IPS DF 19.7 (cell line): ENCODE measurements at regions not wholly inside any gene's neighbourhood (a gene's known extent, or its start where the extent isn't known, plus 50 kb on each side); places are given as distances from the start of the nearest gene placed in this dataset.
"Not testable (repeated sequence)": the region's sequence is repeated elsewhere in the genome, so short reads cannot be mapped to it uniquely, and the experiment has no call there.

Experiments
- DNase-seq: peaks from one replicate; pipeline ENCODE4 v3.0.0-alpha.2; 2013; ENCODE audit warnings: low read depth, low spot score

GRCh38 chr4:66840178-66840577 is 705.1 kb downstream of the CENPC start:
- DNase-seq = no peak

GRCh38 chr4:66837279-66837922 is 707.9 kb downstream of the CENPC start:
- no peak for DNase-seq

DNA sequence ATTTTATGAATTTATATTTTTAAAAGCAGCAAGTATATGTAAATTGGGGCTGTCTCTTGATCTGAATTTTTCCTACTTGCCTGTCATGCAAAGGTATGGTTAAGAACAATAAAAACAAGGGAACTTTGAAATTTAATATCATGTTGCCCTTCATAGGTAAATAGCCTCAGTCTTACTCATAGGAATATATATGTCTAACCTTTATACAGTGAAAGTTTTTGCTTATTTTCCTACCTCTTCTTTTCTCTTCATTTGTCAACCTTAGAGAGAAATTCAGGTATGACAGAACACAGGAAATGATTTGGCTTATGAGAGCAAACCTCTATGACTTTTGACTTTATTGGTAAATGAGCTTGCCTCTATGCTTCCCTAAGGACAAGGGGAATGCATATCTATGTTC is 716.0 kb downstream of the CENPC start:
- DNase-seq = no peak

GRCh38 chr4:66820681-66821080 is 724.6 kb downstream of the CENPC start:
- no peak for DNase-seq

DNA sequence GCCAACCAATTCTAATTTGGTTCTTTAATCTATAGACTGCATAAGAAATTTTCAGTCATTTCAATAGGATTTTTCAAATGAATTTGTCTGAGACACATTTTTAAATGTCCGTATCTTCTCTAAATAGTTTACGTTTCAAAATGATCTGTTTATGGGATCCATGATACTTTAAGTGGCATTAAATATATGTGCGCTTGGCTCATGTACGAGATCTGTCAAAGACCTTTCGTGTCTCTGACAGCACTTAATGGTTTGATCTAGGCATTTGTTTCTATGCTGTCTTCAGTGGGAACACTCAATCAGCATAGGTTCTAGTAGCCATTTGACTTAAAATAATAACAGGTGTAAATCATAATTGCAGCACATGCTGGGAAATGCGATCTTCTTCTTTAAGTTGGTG is 731.0 kb downstream of the CENPC start:
- no peak for DNase-seq

- DNase-seq = no peak
Observed at GRCh38 chr4:66805582-66805981, 739.7 kb downstream of the CENPC start.

GRCh38 chr4:66804979-66805378 is 740.3 kb downstream of the CENPC start:
- DNase-seq = no peak

- DNase-seq = no peak
Observed at GRCh38 chr4:66797608-66798007, 747.7 kb downstream of the CENPC start.

- no peak for DNase-seq
Observed at GRCh38 chr4:66795724-66796123, 749.6 kb downstream of the CENPC start.

GRCh38 chr4:66794390-66795034 is 750.8 kb downstream of the CENPC start:
- no peak for DNase-seq

DNA sequence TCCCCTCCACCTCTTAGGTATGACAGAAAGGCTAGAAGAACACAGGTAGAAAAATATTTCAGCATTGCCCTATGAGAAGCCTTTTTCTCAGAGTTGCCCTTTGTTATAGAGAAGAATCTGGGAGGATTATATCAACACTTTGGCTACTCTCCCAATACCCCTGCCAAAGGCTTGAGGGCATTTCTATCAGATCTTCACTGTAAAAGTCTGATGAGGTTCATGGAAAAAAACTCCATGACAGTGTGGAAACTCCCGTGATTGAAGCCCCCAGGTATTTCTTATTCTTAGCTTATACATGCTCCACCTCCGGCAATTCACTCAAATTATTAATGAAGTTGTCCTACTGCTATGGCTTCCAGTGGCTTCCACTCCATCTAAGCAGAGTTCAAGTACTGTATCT is 753.6 kb downstream of the CENPC start:
- DNase-seq = no peak

DNA sequence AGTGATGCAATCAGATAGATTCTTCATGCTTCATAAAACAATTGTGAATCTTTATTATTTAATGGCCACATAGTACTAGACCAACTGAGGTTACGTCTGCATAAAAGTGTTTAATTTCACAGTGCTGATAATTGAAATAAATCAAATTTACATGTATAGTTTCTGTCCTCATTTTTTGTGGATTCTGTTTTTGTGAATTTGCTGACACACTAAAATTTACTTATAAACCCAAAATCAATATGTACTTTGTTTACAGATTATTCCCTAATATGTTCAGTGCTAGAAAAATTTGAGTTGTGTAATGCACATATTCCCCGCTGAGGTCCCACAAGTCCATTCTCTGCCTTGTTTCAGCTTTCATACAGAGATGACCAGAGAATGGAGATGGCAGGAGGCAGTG is 759.8 kb downstream of the CENPC start:
- DNase-seq = no peak

- not testable (repeated sequence) for DNase-seq
Observed at GRCh38 chr4:66782751-66783150, 762.6 kb downstream of the CENPC start.

- no peak for DNase-seq
Observed at GRCh38 chr4:66777097-66777496, 768.2 kb downstream of the CENPC start.

GRCh38 chr4:66769441-66769840 is 775.9 kb downstream of the CENPC start:
- no peak for DNase-seq

GRCh38 chr4:66767442-66767841 is 777.9 kb downstream of the CENPC start:
- DNase-seq = no peak

GRCh38 chr4:66766557-66766956 is 778.7 kb downstream of the CENPC start:
- DNase-seq = no peak

GRCh38 chr4:66750273-66750672 is 795.0 kb downstream of the CENPC start:
- no peak for DNase-seq

- not testable (repeated sequence) for DNase-seq
Observed at GRCh38 chr4:66746918-66747317, 798.4 kb downstream of the CENPC start.

GRCh38 chr4:66741081-66741480 is 804.2 kb downstream of the CENPC start:
- no peak for DNase-seq

DNA sequence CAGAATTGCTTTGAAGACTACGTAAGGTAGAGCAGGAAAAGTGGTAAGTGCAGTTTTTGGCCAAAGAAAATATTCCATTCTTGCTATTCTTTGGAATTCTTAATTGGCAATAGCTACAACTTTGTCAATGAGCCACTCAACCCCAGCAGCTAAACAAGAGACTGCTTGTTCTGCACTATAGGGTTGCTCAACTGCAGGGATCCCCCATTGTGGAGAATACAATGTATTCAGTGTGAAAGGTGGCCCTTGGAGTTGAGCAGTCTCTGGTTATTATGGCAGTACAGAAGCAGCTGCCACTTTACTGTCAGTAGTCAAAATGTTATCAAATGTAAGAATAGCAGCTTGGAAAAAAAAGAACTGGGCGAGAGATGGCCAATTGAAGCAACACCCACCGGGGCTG is 808.7 kb downstream of the CENPC start:
- no peak for DNase-seq

- DNase-seq = no peak
Observed at GRCh38 chr4:66728280-66728679, 817.0 kb downstream of the CENPC start.

GRCh38 chr4:66712301-66712921 is 832.9 kb downstream of the CENPC start:
- DNase-seq = not testable (repeated sequence)
